Activated T-helper 17 cell treated with anti-CD3 and anti-CD28 coated beads, Interleukin-2, amount 50 U/mL, for 72 hours (primary cell): ENCODE measurements at regions not wholly inside any gene's neighbourhood (a gene's known extent, or its start where the extent isn't known, plus 50 kb on each side); places are given as distances from the start of the nearest gene placed in this dataset.

Source experiments
- ATAC-seq: fragments of 150-1000 bp; cut with Tn5 transposase; replicated peaks from 2 replicates; pipeline ENCODE4 v1.10.0; 2021; ENCODE audit warnings: mild to moderate bottlenecking, moderate library complexity
- H3K27ac Mint-ChIP-seq: one replicate; pipeline ENCODE4 v1.8.0; 2022; ENCODE audit warnings: mixed read lengths
- H3K27me3 Mint-ChIP-seq: one replicate; pipeline ENCODE4 v1.8.0; 2022; ENCODE audit warnings: mixed read lengths
- H3K36me3 Mint-ChIP-seq: one replicate; pipeline ENCODE4 v1.8.0; 2022; ENCODE audit warnings: low read depth, mild to moderate bottlenecking, mixed read lengths
- H3K4me1 Mint-ChIP-seq: one replicate; pipeline ENCODE4 v1.8.0; 2022; ENCODE audit warnings: mixed read lengths
- H3K4me3 Mint-ChIP-seq: one replicate; pipeline ENCODE4 v1.8.0; 2022; ENCODE audit warnings: mild to moderate bottlenecking, mixed read lengths
- H3K9me3 Mint-ChIP-seq: one replicate; pipeline ENCODE4 v1.8.0; 2022; ENCODE audit warnings: mixed read lengths

- Mint-ChIP-seq H3K27me3 (peaks cover 42% of the 10 kb centered on the region), H3K4me1 (peaks cover 6% of the 10 kb centered on the region), H3K4me3 (no peak overlapping the region), H3K36me3 (no peaks in the 10 kb centered on the region), H3K27ac (no peak overlapping the region), H3K9me3 (no peaks in the 10 kb centered on the region)
- ATAC-seq = no peak
Measured at GRCh38 chr17:5943232-5943631, 126.9 kb upstream of the WSCD1 start.

- peaks cover 45% of the 10 kb centered on the region for H3K27me3 Mint-ChIP-seq
- H3K36me3 Mint-ChIP-seq = no peaks in the 10 kb centered on the region
- H3K4me3 Mint-ChIP-seq = no peak overlapping the region
- H3K9me3 Mint-ChIP-seq = no peaks in the 10 kb centered on the region
- H3K27ac Mint-ChIP-seq = no peak overlapping the region
- peaks cover 6% of the 10 kb centered on the region for H3K4me1 Mint-ChIP-seq
- no peak for ATAC-seq
Measured at GRCh38 chr17:5943982-5944381, 126.2 kb upstream of the WSCD1 start.

GRCh38 chr17:5947701-5948180, 122.4 kb upstream of the WSCD1 start:
- no peak overlapping the region for H3K27ac Mint-ChIP-seq

DNA sequence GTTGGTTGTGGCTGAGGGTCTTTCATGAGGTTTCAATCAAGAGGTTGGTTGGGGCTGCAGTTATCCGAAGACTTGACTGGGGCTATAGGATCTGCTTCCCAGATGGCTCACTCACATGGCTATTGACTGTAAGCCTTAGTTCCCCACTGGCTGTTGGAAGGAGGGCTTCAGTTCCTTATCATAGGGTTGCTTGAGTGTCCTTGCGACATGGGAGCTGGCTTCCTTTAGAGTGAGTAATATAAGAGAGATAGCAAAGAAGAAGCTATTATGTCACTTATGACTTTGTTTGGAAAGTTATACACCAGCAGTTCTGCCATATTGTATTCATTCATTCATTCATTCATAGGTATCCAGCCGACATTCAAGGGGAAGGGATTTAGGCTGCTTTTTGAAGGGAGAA, 121.4 kb upstream of the WSCD1 start:
- no peaks in the 10 kb centered on the region for H3K4me1 Mint-ChIP-seq
- no peak for ATAC-seq
- H3K27ac Mint-ChIP-seq = no peak overlapping the region
- H3K36me3 Mint-ChIP-seq = no peaks in the 10 kb centered on the region
- no peaks in the 10 kb centered on the region for H3K9me3 Mint-ChIP-seq
- H3K27me3 Mint-ChIP-seq = peaks cover 42% of the 10 kb centered on the region
- H3K4me3 Mint-ChIP-seq = no peak overlapping the region

More at GRCh38 chr17:5947701-5948180, 122.4 kb upstream of the WSCD1 start:
- Mint-ChIP-seq H3K4me3 (no peak overlapping the region), H3K27me3 (peaks cover 51% of the 10 kb centered on the region), H3K9me3 (no peaks in the 10 kb centered on the region), H3K36me3 (no peaks in the 10 kb centered on the region), H3K4me1 (peaks cover 2% of the 10 kb centered on the region)
- no peak for ATAC-seq

- H3K27me3 Mint-ChIP-seq = peaks cover 36% of the 10 kb centered on the region
- H3K36me3 Mint-ChIP-seq = no peaks in the 10 kb centered on the region
- H3K4me3 Mint-ChIP-seq = no peak overlapping the region
- H3K4me1 Mint-ChIP-seq = no peaks in the 10 kb centered on the region
- ATAC-seq = no peak
- H3K9me3 Mint-ChIP-seq = peaks cover 4% of the 10 kb centered on the region
- H3K27ac Mint-ChIP-seq = no peak overlapping the region
Measured at GRCh38 chr17:5950878-5951277, 119.3 kb upstream of the WSCD1 start.

DNA sequence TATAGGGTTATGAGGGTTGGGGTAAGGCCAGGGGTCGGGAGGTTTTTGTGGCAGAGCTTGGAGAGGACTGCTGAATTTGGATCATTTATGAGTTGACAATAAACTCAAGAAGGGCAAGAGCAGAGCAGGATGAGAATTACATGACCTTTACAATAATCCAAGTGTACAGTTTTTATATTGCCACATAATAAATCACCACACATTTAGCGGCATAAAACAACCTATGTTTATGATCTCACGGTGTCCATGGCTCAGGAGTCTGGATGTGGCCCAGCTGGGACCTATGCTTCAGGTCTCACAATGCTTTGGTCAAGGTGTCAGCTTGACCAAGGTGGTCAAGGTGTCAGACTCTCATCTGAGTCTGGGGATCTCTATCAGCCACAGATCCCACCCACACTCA, 118.3 kb upstream of the WSCD1 start:
- ATAC-seq = no peak
- Mint-ChIP-seq H3K4me3 (no peak overlapping the region), H3K36me3 (no peaks in the 10 kb centered on the region), H3K4me1 (no peaks in the 10 kb centered on the region), H3K27ac (no peak overlapping the region), H3K27me3 (peaks cover 33% of the 10 kb centered on the region), H3K9me3 (peaks cover 4% of the 10 kb centered on the region)

- Mint-ChIP-seq H3K27ac (no peak overlapping the region), H3K4me1 (no peaks in the 10 kb centered on the region)
Measured at GRCh38 chr17:5952518-5952917, 117.7 kb upstream of the WSCD1 start.

DNA sequence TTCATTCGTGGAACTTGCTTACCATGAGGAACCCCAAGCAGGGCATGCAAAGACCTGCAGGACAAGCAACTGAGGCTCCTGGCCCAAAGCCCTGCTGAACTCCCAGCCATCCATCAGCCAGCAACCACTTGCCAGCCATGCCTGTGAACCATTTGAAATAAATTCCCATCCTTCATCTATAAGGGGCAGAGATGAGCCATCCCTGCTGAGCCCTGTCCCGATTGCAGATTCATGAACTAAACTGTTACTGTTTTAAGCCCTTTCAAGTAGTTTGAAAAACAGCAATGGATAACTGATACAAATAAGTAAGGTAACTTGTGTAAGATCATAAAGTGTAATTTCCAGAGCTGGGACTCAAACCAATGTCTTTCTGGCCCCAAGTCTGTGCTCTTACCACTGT, 114.4 kb upstream of the WSCD1 start:
- Mint-ChIP-seq H3K27me3 (peaks cover 19% of the 10 kb centered on the region), H3K4me3 (no peak overlapping the region), H3K4me1 (no peaks in the 10 kb centered on the region), H3K27ac (no peak overlapping the region), H3K9me3 (peaks cover 4% of the 10 kb centered on the region), H3K36me3 (no peaks in the 10 kb centered on the region)
- ATAC-seq = no peak

More at GRCh38 chr17:5952518-5952917, 117.7 kb upstream of the WSCD1 start:
- ATAC-seq = no peak
- no peak overlapping the region for H3K4me3 Mint-ChIP-seq
- peaks cover 33% of the 10 kb centered on the region for H3K27me3 Mint-ChIP-seq
- no peaks in the 10 kb centered on the region for H3K36me3 Mint-ChIP-seq
- peaks cover 4% of the 10 kb centered on the region for H3K9me3 Mint-ChIP-seq

DNA sequence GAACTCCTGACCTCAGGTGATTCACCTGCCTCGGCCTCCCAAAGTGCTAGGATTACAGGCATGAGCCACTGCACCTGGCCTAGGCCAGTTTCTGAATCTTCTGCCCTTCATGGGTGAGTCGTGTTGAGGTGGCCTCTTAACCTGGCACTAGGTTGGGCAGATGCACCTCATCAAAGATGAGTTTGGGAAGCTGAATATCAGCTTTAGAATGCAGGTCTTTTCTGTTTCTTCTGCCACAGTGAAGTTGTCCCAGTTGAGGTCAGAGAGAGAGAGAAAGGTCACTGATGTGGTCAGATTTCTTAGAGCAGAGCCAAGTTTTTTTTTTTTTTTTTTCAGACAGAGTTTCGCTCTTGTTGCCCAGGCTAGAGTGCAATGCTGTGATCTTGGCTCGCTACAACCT, 111.3 kb upstream of the WSCD1 start:
- Mint-ChIP-seq H3K4me1 (no peaks in the 10 kb centered on the region), H3K9me3 (peaks cover 4% of the 10 kb centered on the region), H3K36me3 (no peaks in the 10 kb centered on the region), H3K27ac (no peak overlapping the region), H3K27me3 (peaks cover 20% of the 10 kb centered on the region), H3K4me3 (no peak overlapping the region)
- ATAC-seq = no peak

DNA sequence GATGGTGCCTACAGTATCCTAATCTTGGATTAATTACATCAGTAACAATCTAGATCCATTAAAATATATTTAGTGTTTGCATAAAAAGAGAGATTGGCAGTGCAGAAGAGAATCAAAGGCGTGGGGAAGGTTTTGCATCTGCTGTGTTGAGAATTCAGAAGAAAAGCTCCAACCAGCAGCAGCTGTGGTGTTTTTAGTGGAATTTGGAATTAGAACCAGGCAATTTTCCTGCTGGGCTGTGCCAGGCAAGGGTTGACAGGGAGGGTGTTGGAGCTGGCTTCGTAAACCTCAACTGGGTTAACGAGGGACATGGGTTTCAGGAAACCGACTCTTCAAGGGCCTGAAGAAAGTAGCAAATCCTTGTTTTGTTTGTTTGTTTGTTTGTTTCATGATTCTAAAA, 107.8 kb upstream of the WSCD1 start:
- Mint-ChIP-seq H3K36me3 (no peaks in the 10 kb centered on the region), H3K4me1 (no peaks in the 10 kb centered on the region)

GRCh38 chr17:5971969-5972368, 98.2 kb upstream of the WSCD1 start:
- H3K27ac Mint-ChIP-seq = no peak overlapping the region
- no peaks in the 10 kb centered on the region for H3K36me3 Mint-ChIP-seq
- H3K9me3 Mint-ChIP-seq = peaks cover 19% of the 10 kb centered on the region
- no peaks in the 10 kb centered on the region for H3K4me1 Mint-ChIP-seq
- ATAC-seq = no peak
- H3K27me3 Mint-ChIP-seq = peaks cover 28% of the 10 kb centered on the region
- H3K4me3 Mint-ChIP-seq = no peak overlapping the region

More for the DNA sequence above, 107.8 kb upstream of the WSCD1 start:
- H3K9me3 Mint-ChIP-seq = no peaks in the 10 kb centered on the region
- H3K27me3 Mint-ChIP-seq = peaks cover 21% of the 10 kb centered on the region
- H3K4me3 Mint-ChIP-seq = no peak overlapping the region
- no peak for ATAC-seq
- H3K27ac Mint-ChIP-seq = no peak overlapping the region

DNA sequence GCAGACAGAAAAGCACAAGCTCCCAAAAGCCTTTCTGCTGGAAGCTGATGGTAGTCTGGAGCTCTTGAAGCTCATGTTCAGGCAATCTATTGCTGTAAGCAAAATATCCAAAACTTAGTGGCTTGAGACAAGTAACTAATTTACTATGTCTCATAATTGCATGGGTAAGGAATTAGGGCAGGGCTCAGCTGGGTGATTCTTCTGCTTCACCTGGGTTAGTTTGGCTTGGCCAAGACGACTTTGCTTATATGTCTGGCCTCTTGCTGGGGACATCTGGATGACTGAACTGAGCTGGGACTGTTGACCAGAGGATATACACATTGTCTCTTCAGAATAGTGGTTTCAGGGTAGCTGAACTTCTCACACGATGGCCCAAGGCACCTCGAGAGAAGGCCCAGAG, 96.8 kb upstream of the WSCD1 start:
- Mint-ChIP-seq H3K4me1 (no peaks in the 10 kb centered on the region), H3K27ac (no peak overlapping the region), H3K36me3 (no peaks in the 10 kb centered on the region), H3K27me3 (peaks cover 29% of the 10 kb centered on the region), H3K9me3 (peaks cover 13% of the 10 kb centered on the region), H3K4me3 (no peak overlapping the region)
- no peak for ATAC-seq

- Mint-ChIP-seq H3K36me3 (no peaks in the 10 kb centered on the region), H3K27ac (no peak overlapping the region), H3K27me3 (peaks cover 25% of the 10 kb centered on the region), H3K4me1 (no peaks in the 10 kb centered on the region), H3K9me3 (peaks cover 8% of the 10 kb centered on the region), H3K4me3 (no peak overlapping the region)
- ATAC-seq = no peak
Measured at GRCh38 chr17:5975661-5976060, 94.5 kb upstream of the WSCD1 start.

- ATAC-seq = no peak
- Mint-ChIP-seq H3K4me1 (no peaks in the 10 kb centered on the region), H3K27ac (no peak overlapping the region), H3K4me3 (no peak overlapping the region), H3K36me3 (no peaks in the 10 kb centered on the region), H3K9me3 (peaks cover 8% of the 10 kb centered on the region), H3K27me3 (peaks cover 21% of the 10 kb centered on the region)
Measured at GRCh38 chr17:5976251-5976650, 93.9 kb upstream of the WSCD1 start.

- Mint-ChIP-seq H3K9me3 (peaks cover 3% of the 10 kb centered on the region), H3K4me3 (no peak overlapping the region), H3K27me3 (peaks cover 28% of the 10 kb centered on the region), H3K4me1 (no peaks in the 10 kb centered on the region), H3K27ac (no peak overlapping the region), H3K36me3 (no peaks in the 10 kb centered on the region)
- ATAC-seq = no peak
Measured at GRCh38 chr17:5978496-5978895, 91.7 kb upstream of the WSCD1 start.

- peaks cover 22% of the 10 kb centered on the region for H3K27me3 Mint-ChIP-seq
- no peak overlapping the region for H3K27ac Mint-ChIP-seq
- no peaks in the 10 kb centered on the region for H3K9me3 Mint-ChIP-seq
- H3K4me3 Mint-ChIP-seq = no peak overlapping the region
- no peaks in the 10 kb centered on the region for H3K36me3 Mint-ChIP-seq
- no peak for ATAC-seq
- H3K4me1 Mint-ChIP-seq = no peaks in the 10 kb centered on the region
Measured at GRCh38 chr17:5980941-5981340, 89.2 kb upstream of the WSCD1 start.
